T47D (cell line): ENCODE measurements at regions not wholly inside any gene's neighbourhood (a gene's known extent, or its start where the extent isn't known, plus 50 kb on each side); places are given as distances from the start of the nearest gene placed in this dataset.

Source experiments
- DNase-seq, 2 experiments: peaks; one replicate each; pipeline versions ENCODE4 v3.0.0 to v3.0.0-alpha.2; 2011 to 2012; ENCODE audit warnings: low read depth in 1 of 2, low spot score in 1 of 2
- JUND ChIP-seq: IDR thresholded peaks from 2 replicates; pipeline ENCODE4 v1.6.1; 2012; ENCODE audit warnings: low read depth
- in situ Hi-C: cut with HindIII; loops from 2 replicates; pipeline ENCODE4 v1.10.0; 2016; ENCODE audit warnings: low sequenced_read_pairs, low pct_unique_long_range_greater_than_20kb

GRCh38 chr15:72902919-72903260, 119.3 kb upstream of the ADPGK start:
- in situ Hi-C loops, result no loop called here
- no peak for DNase-seq
- TF ChIP-seq JUND, result no peak

GRCh38 chr15:72902245-72902918, 118.8 kb upstream of the ADPGK start:
- no peak for TF ChIP-seq JUND
- in situ Hi-C loops, result no loop called here
- DNase-seq, result peak in 1 of 2 experiments; percentile 58

- no peak for TF ChIP-seq JUND
- DNase-seq, result no peak
- in situ Hi-C loops, result no loop called here
These were observed 109.4 kb upstream of the ADPGK start for GRCh38 chr15:72892986-72893385.

GRCh38 chr15:72890043-72890442, 106.5 kb upstream of the ADPGK start:
- in situ Hi-C loops, result no loop called here
- DNase-seq, result no peak
- TF ChIP-seq JUND, result no peak

- DNase-seq, result no peak
- in situ Hi-C loops, result no loop called here
- no peak for TF ChIP-seq JUND
These were observed 106.0 kb upstream of the ADPGK start for GRCh38 chr15:72889545-72889944.

- DNase-seq, result no peak
- no peak for TF ChIP-seq JUND
These were observed 105.3 kb upstream of the ADPGK start for GRCh38 chr15:72888811-72889210.

GRCh38 chr15:72888211-72888610, 104.7 kb upstream of the ADPGK start:
- in situ Hi-C loops, result no loop called here
- no peak for TF ChIP-seq JUND
- DNase-seq, result no peak

More at GRCh38 chr15:72888811-72889210, 105.3 kb upstream of the ADPGK start:
- in situ Hi-C loops, result no loop called here

- no peak for DNase-seq
- TF ChIP-seq JUND, result no peak
- in situ Hi-C loops, result no loop called here
These were observed 103.8 kb upstream of the ADPGK start for GRCh38 chr15:72887376-72887775.

- no peak for DNase-seq
- TF ChIP-seq JUND, result no peak
- in situ Hi-C loops, result no loop called here
These were observed 100.8 kb upstream of the ADPGK start for GRCh38 chr15:72884311-72884710.

GRCh38 chr15:72873379-72874233, 90.0 kb upstream of the ADPGK start:
- TF ChIP-seq JUND, result no peak

GRCh38 chr15:72872066-72872845, 88.7 kb upstream of the ADPGK start:
- in situ Hi-C loops, result no loop called here
- no peak for TF ChIP-seq JUND
- no peak for DNase-seq

More at GRCh38 chr15:72873379-72874233, 90.0 kb upstream of the ADPGK start:
- no peak for DNase-seq
- in situ Hi-C loops, result no loop called here

- in situ Hi-C loops, result no loop called here
- TF ChIP-seq JUND, result no peak
- DNase-seq, result no peak
These were observed 83.5 kb upstream of the ADPGK start for GRCh38 chr15:72866866-72867616.
